GM19324 (cell line): ENCODE measurements at regions not wholly inside any gene's neighbourhood (a gene's known extent, or its start where the extent isn't known, plus 50 kb on each side); places are given as distances from the start of the nearest gene placed in this dataset.
"Not testable (repeated sequence)": the region's sequence is repeated elsewhere in the genome, so short reads cannot be mapped to it uniquely, and the experiment has no call there.

Experiments used
- ATAC-seq: cut with Tn5 transposase; IDR thresholded peaks from one replicate; pipeline ENCODE4 v1.9.1; 2021; ENCODE audit warnings: mild to moderate bottlenecking, moderate library complexity; ENCODE audit not compliant: unreplicated experiment, low FRiP score

DNA sequence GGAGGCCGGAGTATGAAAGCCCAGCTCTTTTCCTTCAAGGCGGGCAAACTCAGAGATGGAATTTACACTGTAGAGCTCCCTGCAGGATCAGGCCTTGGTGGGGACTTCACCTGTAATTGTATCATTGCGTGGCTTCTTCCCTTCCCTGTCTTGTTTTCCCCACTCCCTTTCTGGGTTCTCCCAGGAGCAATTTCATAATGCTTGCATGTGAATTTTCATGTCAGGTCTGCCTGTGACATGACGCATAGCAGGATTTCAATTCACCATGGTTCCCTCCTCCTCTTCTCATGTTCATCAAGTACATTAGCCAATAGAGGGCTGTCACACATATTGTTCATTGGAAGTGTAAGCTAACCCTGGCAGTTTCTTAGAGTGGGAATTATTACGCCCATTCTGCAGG lies 197.7 kb downstream of the RPS24 start:
- no peak for ATAC-seq

DNA sequence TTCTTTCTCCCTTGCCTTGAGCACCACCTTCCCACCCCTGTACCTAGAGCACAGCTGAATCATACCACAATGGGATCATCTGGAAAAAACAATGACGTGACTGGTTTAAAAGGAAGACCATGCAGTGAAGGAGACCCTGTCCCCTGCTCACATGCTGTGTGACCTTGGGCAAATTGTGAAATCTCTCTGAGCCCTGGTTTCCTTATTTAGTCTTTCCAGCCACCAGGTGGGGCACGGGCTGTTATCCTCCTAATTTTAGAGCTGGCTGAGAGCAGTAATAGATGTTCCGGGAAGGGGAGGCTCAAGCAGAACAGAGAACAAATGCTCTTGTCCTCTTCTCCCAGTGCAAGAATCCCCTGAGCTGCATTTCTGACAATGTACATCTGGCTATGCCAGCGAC lies 198.3 kb downstream of the RPS24 start:
- no peak for ATAC-seq

DNA sequence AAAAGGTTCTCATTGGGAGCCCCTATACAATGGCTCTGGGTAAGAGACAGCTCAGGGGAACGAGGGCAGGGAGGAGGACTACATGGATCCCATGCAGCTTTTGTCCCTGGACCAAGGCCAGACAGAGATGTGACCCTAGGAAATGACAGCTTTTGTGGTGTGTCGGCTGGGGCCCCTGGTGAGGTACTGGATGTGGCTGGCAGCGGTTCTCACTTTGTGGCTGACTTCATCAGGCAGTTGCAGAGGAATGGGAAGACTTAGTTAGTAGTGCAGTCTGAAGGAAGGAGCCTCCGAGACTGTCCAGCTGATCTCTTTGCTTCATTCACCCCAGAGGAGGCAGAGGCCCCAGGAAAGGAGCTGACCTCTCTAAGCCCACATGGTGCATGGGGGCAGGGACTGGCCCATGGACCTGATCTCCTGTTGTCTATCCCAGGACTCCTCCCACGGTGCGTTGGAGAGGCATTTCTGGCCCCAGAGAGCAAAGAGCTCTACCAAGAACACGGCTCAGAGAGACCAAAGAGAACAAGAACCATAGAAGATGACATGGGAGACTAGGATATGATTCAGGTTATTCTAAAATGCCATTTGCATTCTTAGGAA lies 202.9 kb downstream of the RPS24 start:
- ATAC-seq, result no peak

DNA sequence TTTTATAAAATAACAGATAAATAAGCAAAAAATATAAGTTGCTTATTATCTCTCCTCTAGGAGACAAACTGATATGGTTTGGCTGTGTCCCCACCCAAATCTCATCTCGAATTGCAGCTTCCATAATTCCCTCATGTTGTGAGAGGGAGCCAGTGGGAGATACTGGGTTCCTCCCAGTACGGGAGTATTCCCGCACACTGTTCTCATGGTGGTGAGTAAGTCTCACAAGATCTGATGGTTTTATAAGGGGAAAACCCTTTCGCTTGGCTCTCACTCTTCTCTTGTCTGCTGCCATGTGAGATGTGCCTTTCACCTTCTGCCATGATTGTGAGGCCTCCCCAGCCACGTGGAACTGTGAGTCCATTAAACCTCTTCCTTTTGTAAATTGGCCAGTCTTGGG lies 204.3 kb downstream of the RPS24 start:
- ATAC-seq, result not testable (repeated sequence)

DNA sequence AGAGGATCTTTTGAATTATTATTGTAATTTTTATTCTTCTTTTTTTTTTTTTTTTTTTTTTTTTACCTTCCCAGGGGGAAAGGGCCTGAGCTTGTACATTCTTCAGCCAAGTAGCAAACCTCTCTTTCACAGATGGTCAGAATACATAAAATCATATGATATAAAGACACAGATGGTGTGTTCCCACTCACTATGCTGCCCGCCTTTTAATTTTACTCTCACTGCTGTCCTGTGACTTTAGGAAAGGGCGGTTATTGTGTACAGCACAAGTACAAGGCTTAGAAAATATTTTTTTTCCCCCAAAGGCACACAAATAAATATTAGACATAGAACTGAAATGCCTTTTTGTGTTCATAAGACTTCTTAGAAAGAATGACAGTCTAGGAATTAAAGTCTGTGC lies 213.6 kb downstream of the RPS24 start:
- ATAC-seq, result no peak

DNA sequence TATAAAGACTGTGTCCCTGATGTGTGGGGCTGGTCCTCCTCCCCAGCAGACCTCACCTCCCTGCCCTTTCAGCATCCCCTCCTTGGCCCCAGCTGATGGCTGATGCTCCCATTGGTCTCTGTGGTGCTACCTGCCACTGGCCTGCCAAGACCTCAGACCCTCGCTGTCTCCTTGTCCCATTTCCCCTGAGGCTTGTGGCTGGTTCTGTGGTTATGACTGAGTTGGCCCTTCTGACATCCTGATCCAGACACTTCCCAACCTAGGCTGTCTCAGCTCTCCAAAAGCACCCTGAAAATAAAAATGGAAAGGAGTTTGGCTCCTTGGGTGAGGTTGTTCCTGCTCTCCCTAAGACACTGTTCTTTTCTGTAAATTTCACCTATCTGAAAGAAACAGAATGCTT lies 214.2 kb downstream of the RPS24 start:
- no peak for ATAC-seq

DNA sequence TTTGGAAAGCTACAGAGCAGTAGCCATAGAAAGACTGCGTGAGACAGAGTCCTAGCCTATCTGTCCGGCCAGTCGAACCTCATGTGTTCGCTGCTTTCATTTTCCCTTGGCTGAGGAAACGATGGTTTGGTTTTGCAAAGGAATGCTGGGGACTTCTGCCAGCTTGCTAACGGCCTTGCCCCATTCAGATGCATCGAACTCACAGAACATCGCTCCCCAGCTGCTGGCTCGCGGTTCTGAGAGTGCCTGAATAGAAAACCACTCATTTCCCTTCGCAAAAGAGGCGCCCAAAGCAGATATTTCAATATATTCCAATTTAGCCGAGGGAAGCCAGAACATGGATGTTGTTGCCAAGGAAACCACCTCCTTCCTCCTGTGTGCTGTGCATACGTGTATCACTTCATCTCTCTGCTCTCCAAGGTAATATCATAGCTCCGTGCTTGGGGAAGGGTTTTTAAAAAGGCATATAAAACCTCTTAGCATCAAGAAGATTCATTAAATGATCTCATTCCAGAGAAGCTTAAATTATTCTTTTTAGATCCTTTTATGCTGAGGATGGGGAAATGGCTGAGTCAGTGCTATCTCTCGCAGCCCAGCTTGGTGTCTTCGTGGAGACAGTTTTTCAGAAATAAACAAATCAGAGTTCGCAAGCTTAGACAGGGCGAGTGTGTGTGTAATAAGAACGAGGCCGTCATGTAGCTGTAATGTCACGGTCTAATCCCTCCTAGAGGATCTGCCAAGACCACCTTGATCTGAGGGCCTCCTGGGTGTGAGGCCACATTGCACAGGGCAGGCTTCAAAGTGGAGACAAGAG lies 215.2 kb downstream of the RPS24 start:
- no peak for ATAC-seq

DNA sequence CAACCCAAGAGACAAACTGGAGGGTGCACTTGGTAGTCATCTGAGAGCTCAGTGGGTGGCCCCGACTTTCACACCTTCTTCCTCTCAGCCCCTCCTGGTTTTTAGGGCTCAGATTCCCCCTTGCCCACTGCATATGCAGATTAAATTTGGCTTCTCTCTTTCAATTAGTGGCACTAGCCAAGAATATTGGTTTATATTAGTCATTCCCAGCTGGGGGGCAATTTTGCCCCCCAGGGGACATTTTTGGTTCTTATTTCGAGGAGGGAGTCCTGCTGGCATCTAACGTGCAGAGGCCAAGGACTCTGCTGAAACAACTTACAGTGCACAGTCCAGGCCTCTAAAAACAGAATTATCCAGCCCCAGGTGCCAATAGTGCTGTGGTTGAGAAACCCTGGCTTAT lies 216.0 kb downstream of the RPS24 start:
- ATAC-seq, result no peak

DNA sequence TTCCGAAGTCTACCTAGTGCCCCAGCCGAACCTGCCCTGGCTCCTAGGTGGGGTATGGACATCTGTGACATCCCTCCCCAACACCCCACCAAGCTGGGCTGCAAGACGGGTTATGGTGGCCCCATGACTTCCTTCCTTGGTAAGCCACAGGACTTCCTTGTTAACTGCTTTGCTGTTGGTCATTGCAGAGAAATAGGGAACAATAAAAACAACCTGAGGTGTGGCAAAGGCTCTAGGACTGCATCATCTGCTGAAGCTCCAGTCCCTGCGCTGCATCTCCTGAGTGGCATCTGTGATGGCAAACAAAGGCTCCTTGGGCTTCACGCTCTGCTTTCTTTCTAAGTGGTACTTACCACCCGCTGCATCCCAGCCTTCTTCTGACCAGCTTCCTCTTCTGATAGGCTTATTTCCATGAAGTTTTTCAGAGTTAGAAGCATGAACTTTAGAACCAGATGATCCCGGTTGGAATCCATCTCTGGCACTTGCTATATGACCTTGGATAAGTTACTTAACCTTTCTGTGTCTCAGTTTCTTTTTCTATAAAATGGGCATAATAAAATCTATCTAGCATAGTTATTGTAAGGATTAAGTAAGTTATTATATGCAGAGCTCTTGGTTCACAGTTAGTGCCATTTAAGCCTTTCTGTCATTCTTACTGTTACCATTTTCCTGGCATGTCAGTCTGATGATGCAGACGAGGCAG lies 216.8 kb downstream of the RPS24 start:
- no peak for ATAC-seq

DNA sequence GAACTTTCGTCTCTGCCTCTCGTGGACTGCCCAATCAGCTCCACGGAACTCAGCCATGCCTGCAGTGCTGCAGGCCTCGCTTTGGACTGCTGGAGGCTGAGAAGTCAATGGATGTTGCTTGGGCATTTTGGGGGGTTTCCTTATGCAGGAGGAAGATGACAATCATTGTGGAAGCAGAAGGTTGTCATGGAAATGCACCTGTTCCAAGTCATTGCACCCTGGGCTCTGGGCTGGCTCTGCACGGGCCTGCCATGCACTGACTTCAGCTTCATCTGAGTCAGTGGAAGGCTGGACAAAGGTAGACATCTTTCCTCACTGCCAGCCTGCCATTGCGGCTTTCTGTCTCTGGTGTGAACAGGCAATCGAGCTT lies 217.3 kb downstream of the RPS24 start:
- ATAC-seq, result no peak

DNA sequence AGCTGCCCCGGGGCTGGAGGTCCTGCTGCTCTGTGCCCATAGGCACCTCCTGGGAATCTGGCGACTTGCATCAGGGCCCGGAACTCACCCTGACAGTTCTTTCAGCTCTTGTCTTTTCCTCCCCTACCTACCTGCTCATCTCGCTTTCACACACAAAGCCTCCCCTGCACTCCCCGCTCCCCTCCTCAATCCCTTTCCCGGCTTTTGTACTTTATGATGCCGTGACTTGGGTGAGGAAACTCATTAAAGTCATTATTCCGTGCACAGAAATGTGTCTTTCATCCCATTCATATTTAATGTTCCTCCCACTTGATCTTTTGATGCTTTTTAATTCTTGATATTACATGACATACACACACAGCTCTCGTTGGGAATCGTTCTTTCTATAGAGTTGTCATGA lies 218.6 kb downstream of the RPS24 start:
- no peak for ATAC-seq

DNA sequence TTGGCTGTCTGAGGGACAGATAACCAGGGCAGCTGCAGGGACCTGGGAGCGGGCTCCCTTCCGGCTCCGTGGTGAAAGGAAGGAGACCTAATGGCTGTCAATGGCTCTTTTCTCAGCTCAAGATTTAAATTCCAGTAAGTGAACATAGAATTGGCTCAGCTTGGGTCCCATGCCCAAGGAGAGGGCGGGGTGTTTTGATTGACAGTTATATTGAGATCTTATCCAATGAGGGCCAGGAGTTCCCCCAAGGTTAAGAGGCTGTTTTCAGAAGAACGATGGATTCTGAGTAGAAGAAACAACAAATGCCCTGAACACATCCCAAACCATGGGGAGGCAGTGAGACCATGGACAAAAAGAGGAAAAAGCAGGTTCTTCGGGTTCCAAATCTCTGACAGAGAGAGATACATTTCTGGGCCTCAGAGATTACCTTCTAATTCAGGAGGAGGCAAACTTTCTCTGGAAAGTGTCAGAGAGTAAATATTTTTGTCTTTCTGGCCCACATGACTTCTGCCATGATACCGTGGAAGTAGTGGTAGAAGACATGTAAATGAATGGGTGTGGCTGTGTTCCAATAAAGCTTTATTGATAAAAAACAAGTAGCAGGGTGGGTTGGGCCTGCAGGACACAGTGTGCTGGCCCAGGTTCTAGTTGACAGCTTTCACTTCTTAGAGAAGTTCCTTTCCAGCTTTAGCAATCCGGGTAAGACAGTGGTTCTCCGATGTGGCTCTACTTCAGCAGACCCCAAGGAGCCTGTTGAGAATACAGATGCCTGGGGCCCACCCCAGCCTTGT lies 219.6 kb downstream of the RPS24 start:
- ATAC-seq, result no peak

DNA sequence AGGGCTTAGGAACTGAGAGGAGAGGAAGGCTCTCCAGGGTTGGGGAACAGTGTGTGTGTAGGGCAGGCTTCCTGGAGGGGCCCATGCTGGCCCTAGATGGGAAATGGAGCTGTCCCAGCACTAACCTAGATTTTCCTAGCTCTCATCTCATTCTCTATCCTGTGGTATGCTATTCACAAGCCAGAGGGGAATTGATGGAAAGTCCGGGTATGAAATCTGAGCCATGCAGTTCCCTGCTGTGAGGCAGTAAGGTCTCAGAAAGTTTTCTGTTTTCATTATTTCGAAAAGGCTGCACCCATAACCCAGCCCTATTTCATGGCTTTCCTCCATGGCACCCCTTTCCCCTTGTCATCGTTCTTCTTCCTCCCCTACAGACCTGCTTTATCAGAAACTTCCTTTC lies 220.3 kb downstream of the RPS24 start:
- no peak for ATAC-seq

DNA sequence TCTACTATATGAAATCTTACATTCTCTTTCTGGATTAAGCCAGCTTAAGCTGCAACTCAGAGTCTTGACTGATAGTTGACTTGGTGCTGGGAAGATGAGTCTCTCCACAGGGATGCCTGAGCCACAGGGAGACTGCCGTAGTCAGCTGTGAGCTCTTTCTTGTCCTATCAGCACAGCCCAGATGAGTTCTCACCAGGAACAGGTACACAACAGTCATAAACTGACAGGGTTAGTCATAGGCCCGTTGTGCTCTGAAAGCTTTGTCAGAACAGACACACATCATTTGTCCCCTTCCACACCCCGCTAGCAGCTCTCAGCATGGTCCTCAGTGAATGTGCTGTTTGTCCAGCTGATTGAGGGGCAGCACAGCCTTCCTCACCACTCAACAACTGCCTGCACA lies 221.6 kb downstream of the RPS24 start:
- no peak for ATAC-seq

DNA sequence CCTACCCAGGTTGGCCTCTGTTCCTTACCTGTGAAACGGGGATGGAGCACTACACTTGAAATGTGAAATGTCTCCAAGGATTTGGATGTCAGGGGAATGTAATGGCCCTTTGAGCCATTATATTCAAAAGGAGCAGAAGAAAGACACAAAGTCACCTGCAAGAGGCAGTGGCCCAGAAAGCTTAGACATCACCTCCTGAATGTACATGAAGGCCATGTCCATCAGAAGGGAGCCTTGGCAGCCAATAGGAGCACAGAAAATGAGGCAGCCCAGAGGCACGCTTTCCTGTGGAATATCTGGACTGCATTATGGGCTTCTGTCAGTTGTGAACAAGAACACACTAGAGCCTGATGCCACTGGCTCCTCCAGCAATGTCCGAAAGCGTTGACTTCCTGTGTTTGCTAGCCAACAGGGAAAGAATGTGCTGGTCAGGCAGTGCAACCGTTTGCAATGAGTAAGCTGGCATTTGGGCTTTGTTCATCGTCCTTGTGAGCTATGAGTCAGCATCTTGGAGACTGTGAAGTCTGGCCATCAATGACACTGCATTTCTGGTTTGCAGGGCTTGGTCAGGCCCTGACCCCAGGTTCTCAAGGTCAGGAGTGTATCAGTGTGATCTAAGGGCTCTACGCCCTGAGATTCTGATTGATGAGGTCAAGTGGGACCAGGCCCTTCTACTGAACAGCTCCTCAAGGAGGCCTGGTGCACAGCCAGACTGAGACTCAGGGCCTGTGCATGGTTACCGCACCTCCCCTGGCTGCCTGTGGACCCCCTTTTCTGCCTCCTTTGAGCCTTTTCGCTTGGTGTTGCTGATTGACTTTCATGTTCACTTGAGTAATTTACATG lies 222.4 kb downstream of the RPS24 start:
- ATAC-seq, result no peak

DNA sequence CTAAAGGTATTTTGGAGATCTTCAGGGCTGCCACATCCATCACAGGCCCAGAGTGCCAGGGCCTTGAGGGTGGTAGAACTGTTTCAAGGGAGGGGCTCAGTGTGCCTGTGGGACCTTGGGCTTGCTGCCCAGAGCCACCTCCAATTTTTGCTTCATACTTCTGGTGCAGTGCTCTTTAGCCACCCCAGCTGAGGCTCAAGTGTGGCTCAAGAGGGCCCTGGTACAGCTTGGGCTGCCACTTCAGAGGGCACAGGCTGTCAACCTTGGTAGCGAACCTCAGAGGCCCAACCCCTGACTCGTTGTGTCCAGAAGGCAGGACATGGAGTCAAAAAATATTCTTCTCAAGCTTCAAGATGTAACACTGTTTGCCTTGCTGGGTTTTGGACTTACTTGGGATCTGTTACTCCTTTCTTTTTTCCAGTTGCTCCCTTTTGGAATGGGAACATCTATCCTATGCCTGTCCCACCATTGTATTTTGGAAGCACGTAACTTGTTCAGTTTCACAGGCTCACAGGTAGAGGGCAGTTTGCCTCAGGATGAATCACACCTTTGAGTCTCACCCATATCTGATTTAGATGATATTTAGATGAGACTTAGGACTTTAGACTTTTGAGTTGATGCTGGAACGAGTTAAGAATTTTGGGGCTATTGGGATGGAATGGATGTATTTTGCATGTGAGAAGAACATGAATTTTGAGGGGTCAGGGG lies 224.8 kb downstream of the RPS24 start:
- ATAC-seq, result no peak

DNA sequence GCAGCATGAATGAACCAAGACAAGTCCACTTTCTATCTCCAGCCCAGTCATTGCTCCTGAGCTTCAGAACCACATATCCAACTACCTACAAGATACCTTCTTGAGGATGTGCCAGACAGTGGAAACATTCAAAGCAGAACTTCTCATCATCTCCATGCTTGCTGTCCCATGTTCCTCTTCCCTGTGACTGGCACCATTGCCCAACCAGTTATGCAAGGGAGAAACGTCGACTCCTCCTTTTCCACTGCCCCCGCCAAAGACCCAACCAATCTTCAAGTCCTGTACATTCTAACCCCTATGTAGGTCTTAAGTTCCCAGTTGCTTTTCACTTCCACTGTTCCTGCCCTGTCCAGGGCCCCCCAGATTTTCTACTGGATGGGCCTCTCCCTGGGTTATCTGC lies 225.7 kb downstream of the RPS24 start:
- ATAC-seq, result no peak

DNA sequence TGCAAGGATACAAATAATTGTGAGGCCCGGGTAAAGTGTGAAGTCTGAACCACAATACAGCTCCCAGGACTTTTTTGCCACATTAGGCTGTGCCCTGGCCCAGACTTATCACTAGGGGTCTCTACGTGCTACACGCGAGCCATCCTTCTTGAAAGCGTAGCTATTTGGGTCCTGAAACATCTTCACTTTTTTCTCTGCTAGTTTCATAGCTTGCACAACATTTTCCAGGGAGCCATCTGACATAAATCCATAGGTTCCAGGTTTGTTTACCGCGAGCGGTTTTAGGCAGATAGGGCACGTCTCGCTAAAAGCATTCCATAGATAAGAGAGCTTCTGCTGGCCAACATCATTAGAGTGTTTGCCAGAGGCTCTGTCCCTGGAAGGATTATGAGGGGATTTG lies 226.5 kb downstream of the RPS24 start:
- no peak for ATAC-seq

DNA sequence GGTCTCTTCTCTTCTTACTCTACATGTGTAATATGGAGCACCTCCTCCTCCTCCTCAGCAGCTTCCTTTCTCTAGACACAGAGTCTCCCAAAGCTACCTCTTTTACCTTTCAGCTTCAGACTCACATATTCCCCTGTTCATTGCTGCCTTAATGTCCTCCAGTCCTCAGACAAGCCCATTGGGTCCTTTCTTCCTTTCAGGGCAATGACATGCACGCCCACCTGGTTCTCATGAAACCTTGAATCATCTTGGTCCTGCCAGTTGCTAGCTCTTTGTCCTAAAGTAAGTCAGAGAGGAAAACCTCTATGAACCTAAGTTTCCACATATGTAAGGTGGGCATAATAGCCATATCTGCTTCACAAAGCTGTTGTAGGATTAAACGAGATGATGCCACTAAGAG lies 227.0 kb downstream of the RPS24 start:
- no peak for ATAC-seq

DNA sequence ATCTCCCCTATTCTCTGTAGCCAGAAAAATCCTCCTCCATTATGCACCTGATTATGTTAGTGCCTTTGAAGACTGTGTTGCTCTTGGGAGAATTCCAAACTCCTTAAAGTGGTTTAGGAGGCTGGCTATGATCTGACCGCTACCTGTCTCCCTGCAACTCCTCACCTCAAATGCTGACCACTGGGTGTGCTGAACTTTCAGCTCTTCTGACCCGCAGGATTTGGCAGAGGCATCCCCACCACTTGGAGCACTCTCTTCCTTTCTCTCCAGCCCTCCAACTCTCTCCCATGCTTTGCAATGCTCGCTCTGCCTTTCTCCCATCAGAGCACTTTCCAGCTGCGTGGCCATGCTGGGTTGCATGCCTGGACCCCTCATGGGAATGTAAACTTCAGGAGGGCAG lies 227.6 kb downstream of the RPS24 start:
- ATAC-seq, result no peak
